PC-3 (cell line): ENCODE measurements at regions not wholly inside any gene's neighbourhood (a gene's known extent, or its start where the extent isn't known, plus 50 kb on each side); places are given as distances from the start of the nearest gene placed in this dataset.

Experiments
- ATAC-seq: fragments of 200-7000 bp; cut with Tn5 transposase; 2 replicates; pipeline ENCODE4 v1.9.1; 2020; ENCODE audit warnings: mild to moderate bottlenecking, moderate library complexity
- BruUV-seq: library from RNA; stranded (reverse); fragments of 400-500 nt; replicated peaks from 2 replicates; lab custom pipeline; 2021; lab: Mats Ljungman, UMichigan
- CTCF ChIA-PET: fragments of 300-600 bp; sonication (Branson Sonifier 250); formaldehyde crosslinking; loops from one replicate; lab custom pipeline; 2022; ENCODE audit warnings: antibody characterized with exemption; lab: Charles Lee
- POLR2A ChIA-PET: fragments of 300-600 bp; sonication (Branson Sonifier 250); formaldehyde crosslinking; loops from one replicate; lab custom pipeline; 2022; ENCODE audit warnings: antibody characterized with exemption; ENCODE audit not compliant: unreplicated experiment; lab: Charles Lee
- DNase-seq: peaks from one replicate; pipeline ENCODE4 v3.0.0-alpha.2; 2015
- H2AFZ ChIP-seq: fragments of 300-600 bp; sonication (generic); 2 replicates; pipeline ENCODE4 v1.6.0; 2016; ENCODE audit warnings: antibody characterized with exemption, low read length
- H3F3A ChIP-seq: fragments of 300-600 bp; sonication (generic); one replicate; pipeline ENCODE4 v1.6.0; 2017; ENCODE audit warnings: antibody characterized with exemption, low read length, control low read depth, mild to moderate bottlenecking; ENCODE audit not compliant: unreplicated experiment
- H3K27ac ChIP-seq: fragments of 300-600 bp; sonication (generic); 2 replicates; pipeline ENCODE4 v1.5.1; 2016; ENCODE audit warnings: mild to moderate bottlenecking, low read length
- H3K27me3 ChIP-seq: fragments of 300-600 bp; sonication (generic); 2 replicates; pipeline ENCODE4 v1.6.1; 2016; ENCODE audit warnings: low read length, mixed read lengths
- H3K36me3 ChIP-seq: fragments of 300-600 bp; sonication (generic); 2 replicates; pipeline ENCODE4 v1.6.1; 2016; ENCODE audit warnings: low read depth, mixed run types, low read length, mixed read lengths
- H3K4me1 ChIP-seq: fragments of 300-600 bp; sonication (generic); 2 replicates; pipeline ENCODE4 v1.5.1; 2016; ENCODE audit warnings: low read length; ENCODE audit not compliant: insufficient read depth
- H3K4me2 ChIP-seq: fragments of 300-600 bp; sonication (generic); 2 replicates; pipeline ENCODE4 v1.6.0; 2016; ENCODE audit warnings: low read length
- H3K4me3 ChIP-seq: fragments of 300-600 bp; sonication (generic); 2 replicates; pipeline ENCODE4 v1.5.1; 2016; ENCODE audit warnings: mild to moderate bottlenecking, low read length, mixed read lengths
- H3K79me2 ChIP-seq: fragments of 300-600 bp; sonication (generic); 2 replicates; pipeline ENCODE4 v1.6.1; 2017; ENCODE audit warnings: low read length, mixed read lengths
- H3K9ac ChIP-seq: fragments of 300-600 bp; sonication (generic); 2 replicates; pipeline ENCODE4 v1.6.0; 2016; ENCODE audit warnings: mild to moderate bottlenecking, low read length
- H3K9me2 ChIP-seq: fragments of 300-600 bp; sonication (generic); replicated peaks from 2 replicates; pipeline ENCODE4 v1.6.1; 2016; ENCODE audit warnings: mixed run types, low read length, mixed read lengths
- H3K9me3 ChIP-seq: fragments of 300-600 bp; sonication (generic); 2 replicates; pipeline ENCODE4 v1.6.1; 2016; ENCODE audit warnings: low read length, mixed read lengths
- H4K20me1 ChIP-seq: fragments of 300-600 bp; sonication (generic); 2 replicates; pipeline ENCODE4 v1.6.1; 2016; ENCODE audit warnings: low read length, mixed read lengths
- EZH2 ChIP-seq: fragments of 300-600 bp; sonication (generic); IDR thresholded peaks from one replicate; pipeline ENCODE4 v1.6.1; 2017; ENCODE audit warnings: antibody characterized with exemption, mild to moderate bottlenecking, low read length; ENCODE audit not compliant: unreplicated experiment
- EZH2phosphoT487 ChIP-seq: fragments of 300-600 bp; sonication (generic); IDR thresholded peaks from 2 replicates; pipeline ENCODE4 v1.6.1; 2018; ENCODE audit warnings: mild to moderate bottlenecking, antibody characterized with exemption, low read length, borderline replicate concordance
- intact Hi-C: fragments of 100-400 bp; cut with micrococcal nuclease; formaldehyde crosslinking; loops from 2 replicates; pipeline ENCODE4 v1.9.0; 2023
- TF ChIP-seq, protein P1 (sequence below): fragments of 300-600 bp; sonication (generic); conservative IDR thresholded peaks from 2 replicates; pipeline ENCODE4 v1.5.1; 2017; ENCODE audit warnings: antibody characterized with exemption, low read depth, mild to moderate bottlenecking, low read length

DNA sequence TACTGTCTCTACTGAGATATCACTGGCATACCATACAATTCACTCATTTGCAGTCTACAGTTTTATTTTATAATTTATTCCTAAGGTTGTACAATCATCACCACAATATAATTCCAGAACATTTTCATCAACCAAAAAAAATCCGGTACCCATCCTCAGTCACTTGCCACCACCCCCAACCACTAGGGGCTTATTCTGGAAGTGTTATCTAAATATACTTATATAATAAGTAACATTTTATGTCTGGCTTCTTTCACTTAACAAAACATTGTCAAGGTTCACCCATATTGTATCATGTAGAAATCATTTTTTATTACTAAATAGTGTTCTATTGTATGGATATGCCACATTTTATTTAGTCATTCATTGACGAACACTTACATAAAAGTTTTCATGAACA, 440.8 kb downstream of the RNF144A start:
- ChIA-PET POLR2A (no interaction called here), CTCF (no interaction called here)
- Histone ChIP-seq H2AFZ (no peak overlapping the region), H3K4me3 (no peak overlapping the region), H3K9me3 (no peaks in the 10 kb centered on the region), H3K9me2 (no peaks in the 10 kb centered on the region), H3K79me2 (no peaks in the 10 kb centered on the region), H3K4me1 (no peaks in the 10 kb centered on the region), H3K27me3 (no peaks in the 10 kb centered on the region), H3K9ac (no peak overlapping the region), H4K20me1 (no peaks in the 10 kb centered on the region), H3K27ac (no peak overlapping the region), H3K36me3 (no peaks in the 10 kb centered on the region), H3F3A (no peaks in the 10 kb centered on the region), H3K4me2 (no peak overlapping the region)
- intact Hi-C loops, result no loop called here
- no peak for DNase-seq
- TF ChIP-seq EZH2 (no peak), EZH2phosphoT487 (no peak)
- TF ChIP-seq, protein P1, sequence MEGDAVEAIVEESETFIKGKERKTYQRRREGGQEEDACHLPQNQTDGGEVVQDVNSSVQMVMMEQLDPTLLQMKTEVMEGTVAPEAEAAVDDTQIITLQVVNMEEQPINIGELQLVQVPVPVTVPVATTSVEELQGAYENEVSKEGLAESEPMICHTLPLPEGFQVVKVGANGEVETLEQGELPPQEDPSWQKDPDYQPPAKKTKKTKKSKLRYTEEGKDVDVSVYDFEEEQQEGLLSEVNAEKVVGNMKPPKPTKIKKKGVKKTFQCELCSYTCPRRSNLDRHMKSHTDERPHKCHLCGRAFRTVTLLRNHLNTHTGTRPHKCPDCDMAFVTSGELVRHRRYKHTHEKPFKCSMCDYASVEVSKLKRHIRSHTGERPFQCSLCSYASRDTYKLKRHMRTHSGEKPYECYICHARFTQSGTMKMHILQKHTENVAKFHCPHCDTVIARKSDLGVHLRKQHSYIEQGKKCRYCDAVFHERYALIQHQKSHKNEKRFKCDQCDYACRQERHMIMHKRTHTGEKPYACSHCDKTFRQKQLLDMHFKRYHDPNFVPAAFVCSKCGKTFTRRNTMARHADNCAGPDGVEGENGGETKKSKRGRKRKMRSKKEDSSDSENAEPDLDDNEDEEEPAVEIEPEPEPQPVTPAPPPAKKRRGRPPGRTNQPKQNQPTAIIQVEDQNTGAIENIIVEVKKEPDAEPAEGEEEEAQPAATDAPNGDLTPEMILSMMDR, result no peak
- ATAC-seq, result no peak
- no TSS peak for BruUV-seq

- no peaks in the 10 kb centered on the region for H3K9me2 ChIP-seq
- no peaks in the 10 kb centered on the region for H3K36me3 ChIP-seq
- POLR2A ChIA-PET, result no interaction called here
- H3K79me2 ChIP-seq, result no peaks in the 10 kb centered on the region
- H3K4me1 ChIP-seq, result no peaks in the 10 kb centered on the region
- no peaks in the 10 kb centered on the region for H3F3A ChIP-seq
- intact Hi-C loops, result no loop called here
- H3K4me3 ChIP-seq, result no peak overlapping the region
- H3K27ac ChIP-seq, result no peak overlapping the region
- BruUV-seq, result no TSS peak
- H3K4me2 ChIP-seq, result no peak overlapping the region
- no peak for ATAC-seq
- DNase-seq, result no peak
- no peaks in the 10 kb centered on the region for H3K27me3 ChIP-seq
- H3K9ac ChIP-seq, result no peak overlapping the region
- H3K9me3 ChIP-seq, result no peaks in the 10 kb centered on the region
- H2AFZ ChIP-seq, result no peak overlapping the region
- no peaks in the 10 kb centered on the region for H4K20me1 ChIP-seq
- TF ChIP-seq EZH2 (no peak), EZH2phosphoT487 (no peak)
- TF ChIP-seq, protein P1, result no peak
- CTCF ChIA-PET, result no interaction called here
These were observed 441.7 kb downstream of the RNF144A start for GRCh38 chr2:7358865-7359447.

- intact Hi-C loops, result loop anchor here (1.0 kb wide), 1 partner anchor 161 kb away; no protein-coding TSS in a partner anchor
- Histone ChIP-seq H3K9me2 (no peaks in the 10 kb centered on the region), H3K4me1 (no peaks in the 10 kb centered on the region), H3K79me2 (no peaks in the 10 kb centered on the region), H3K9ac (no peak overlapping the region), H3K9me3 (no peaks in the 10 kb centered on the region), H2AFZ (no peak overlapping the region), H3K36me3 (no peaks in the 10 kb centered on the region), H3F3A (no peaks in the 10 kb centered on the region), H4K20me1 (no peaks in the 10 kb centered on the region), H3K4me2 (no peak overlapping the region), H3K27me3 (no peaks in the 10 kb centered on the region), H3K27ac (no peak overlapping the region), H3K4me3 (no peak overlapping the region)
- no TSS peak for BruUV-seq
- ChIA-PET POLR2A (no interaction called here), CTCF (no interaction called here)
- no peak for TF ChIP-seq EZH2phosphoT487
- TF ChIP-seq, protein P1, result peak; percentile 31; the same call in 1 of the 2 replicates
- peak; percentile 27 for DNase-seq
- no peak; the same call in 1 of the 2 replicates for ATAC-seq
These were observed 446.7 kb downstream of the RNF144A start for GRCh38 chr2:7363906-7364305.
